ENCODE measurements at regions not wholly inside any gene's neighbourhood (a gene's known extent, or its start where the extent isn't known, plus 50 kb on each side); places are given as distances from the start of the nearest gene placed in this dataset.

DNA sequence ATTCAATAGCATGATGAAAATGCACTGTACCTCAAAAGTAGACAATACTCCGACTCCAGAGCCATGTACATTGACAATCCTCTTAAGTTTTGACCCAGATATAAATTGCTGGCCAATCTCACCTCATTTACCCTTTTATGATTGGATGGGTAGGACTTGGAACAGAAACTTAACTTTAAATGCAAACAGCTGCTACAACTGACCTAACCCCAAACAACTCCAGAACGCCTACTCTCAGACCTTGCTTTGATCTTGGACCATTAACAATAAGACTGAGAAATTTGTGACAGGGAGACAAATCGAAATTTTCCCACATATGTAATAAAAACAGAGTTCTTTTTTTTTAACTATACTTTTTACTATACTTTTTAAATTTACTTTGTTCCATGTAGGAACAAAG lies 200.5 kb upstream of the MCHR2 start:
- no peaks in the 10 kb centered on the region for H3K36me3 ChIP-seq (replicated peaks; ENCODE audit: control insufficient read depth, insufficient read depth, low read length)
- H3K4me3 ChIP-seq (ENCODE audit: insufficient read depth, low read depth, low read length) = no peak overlapping the region
- DNase-seq = no peak
- H3K27me3 ChIP-seq (ENCODE audit: control insufficient read depth, insufficient read depth, low read length) = no peaks in the 10 kb centered on the region

GRCh38 chr6:100188754-100189153 lies 194.7 kb upstream of the MCHR2 start:
- Histone ChIP-seq H3K36me3 (replicated peaks; ENCODE audit: control insufficient read depth, insufficient read depth, low read length) (no peaks in the 10 kb centered on the region), H3K27me3 (ENCODE audit: control insufficient read depth, insufficient read depth, low read length) (no peaks in the 10 kb centered on the region), H3K4me3 (ENCODE audit: insufficient read depth, low read depth, low read length) (no peak overlapping the region)
- no peak for DNase-seq

DNA sequence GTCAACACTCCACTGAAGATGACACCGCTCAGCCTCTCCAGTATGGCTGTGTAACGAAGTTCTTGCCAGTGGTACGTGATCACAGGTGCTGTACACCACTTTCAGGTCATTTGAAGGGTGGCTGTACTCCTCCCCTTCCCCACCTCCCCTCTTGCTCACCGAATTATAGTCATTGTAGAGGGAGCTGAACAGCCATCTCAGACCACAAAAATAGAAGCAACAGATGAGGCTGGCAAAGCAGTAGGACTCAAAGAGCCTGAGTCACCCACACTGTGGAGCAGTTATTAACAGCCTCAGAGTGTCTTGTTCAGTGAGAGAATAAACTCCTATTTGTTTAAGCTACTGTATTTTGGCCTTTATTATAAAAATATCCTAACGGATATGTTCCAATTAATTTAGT lies 192.5 kb upstream of the MCHR2 start:
- DNase-seq = no peak
- Histone ChIP-seq H3K27me3 (ENCODE audit: control insufficient read depth, insufficient read depth, low read length) (no peaks in the 10 kb centered on the region), H3K4me3 (ENCODE audit: insufficient read depth, low read depth, low read length) (no peak overlapping the region), H3K36me3 (replicated peaks; ENCODE audit: control insufficient read depth, insufficient read depth, low read length) (no peaks in the 10 kb centered on the region)

GRCh38 chr6:100185615-100186014 lies 191.6 kb upstream of the MCHR2 start:
- DNase-seq = no peak
- Histone ChIP-seq H3K27me3 (ENCODE audit: control insufficient read depth, insufficient read depth, low read length) (no peaks in the 10 kb centered on the region), H3K4me3 (ENCODE audit: insufficient read depth, low read depth, low read length) (no peak overlapping the region), H3K36me3 (replicated peaks; ENCODE audit: control insufficient read depth, insufficient read depth, low read length) (no peaks in the 10 kb centered on the region)

GRCh38 chr6:100184473-100184872 lies 190.4 kb upstream of the MCHR2 start:
- DNase-seq = no peak
- no peaks in the 10 kb centered on the region for H3K36me3 ChIP-seq (replicated peaks; ENCODE audit: control insufficient read depth, insufficient read depth, low read length)
- H3K27me3 ChIP-seq (ENCODE audit: control insufficient read depth, insufficient read depth, low read length) = no peaks in the 10 kb centered on the region
- H3K4me3 ChIP-seq (ENCODE audit: insufficient read depth, low read depth, low read length) = no peak overlapping the region

DNA sequence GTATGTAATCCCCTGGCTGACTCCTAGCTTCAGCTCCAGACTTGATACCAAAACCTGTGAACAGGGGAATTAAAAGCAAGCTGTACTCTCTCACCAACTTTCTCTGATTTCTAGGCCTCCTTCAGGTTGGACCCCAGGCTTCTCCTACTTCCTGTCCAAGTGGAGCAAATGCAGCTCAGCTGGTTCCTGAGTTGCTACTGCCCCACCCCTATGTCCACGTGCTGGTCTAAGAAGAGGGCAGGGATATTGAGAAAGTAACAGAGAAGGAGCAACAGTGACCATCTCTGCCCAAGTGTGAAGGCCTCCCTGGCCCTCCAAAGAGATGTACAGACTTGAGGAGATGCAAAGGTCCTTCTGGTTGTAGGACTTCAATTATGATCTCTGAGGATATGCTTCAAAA lies 188.3 kb upstream of the MCHR2 start:
- Histone ChIP-seq H3K4me3 (ENCODE audit: insufficient read depth, low read depth, low read length) (no peak overlapping the region), H3K27me3 (ENCODE audit: control insufficient read depth, insufficient read depth, low read length) (no peaks in the 10 kb centered on the region), H3K36me3 (replicated peaks; ENCODE audit: control insufficient read depth, insufficient read depth, low read length) (no peaks in the 10 kb centered on the region)
- no peak for DNase-seq

DNA sequence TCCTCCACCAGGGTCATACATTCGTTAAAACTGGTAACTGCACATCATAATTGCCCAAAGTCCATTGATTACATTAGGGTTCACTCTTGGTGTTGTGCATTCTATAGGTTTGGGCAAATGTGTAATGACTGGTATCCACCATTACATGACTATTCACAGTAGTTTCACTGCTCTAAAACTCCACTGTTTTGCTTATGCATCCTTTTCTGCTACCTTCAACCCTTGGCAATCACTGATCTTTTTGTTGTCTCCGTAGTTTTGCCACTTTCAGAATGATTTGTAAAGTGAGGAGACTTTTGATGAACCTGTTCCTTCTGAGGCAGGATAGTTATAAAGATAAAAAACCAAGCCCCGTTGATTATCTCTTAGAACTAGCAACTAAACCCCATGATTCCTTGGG lies 187.3 kb upstream of the MCHR2 start:
- Histone ChIP-seq H3K27me3 (ENCODE audit: control insufficient read depth, insufficient read depth, low read length) (no peaks in the 10 kb centered on the region), H3K4me3 (ENCODE audit: insufficient read depth, low read depth, low read length) (no peak overlapping the region), H3K36me3 (replicated peaks; ENCODE audit: control insufficient read depth, insufficient read depth, low read length) (no peaks in the 10 kb centered on the region)
- no peak for DNase-seq

- no peaks in the 10 kb centered on the region for H3K36me3 ChIP-seq (replicated peaks; ENCODE audit: control insufficient read depth, insufficient read depth, low read length)
- no peak overlapping the region for H3K4me3 ChIP-seq (ENCODE audit: insufficient read depth, low read depth, low read length)
- no peak for DNase-seq
- no peaks in the 10 kb centered on the region for H3K27me3 ChIP-seq (ENCODE audit: control insufficient read depth, insufficient read depth, low read length)
Measured at GRCh38 chr6:100179576-100179975, 185.6 kb upstream of the MCHR2 start.

DNA sequence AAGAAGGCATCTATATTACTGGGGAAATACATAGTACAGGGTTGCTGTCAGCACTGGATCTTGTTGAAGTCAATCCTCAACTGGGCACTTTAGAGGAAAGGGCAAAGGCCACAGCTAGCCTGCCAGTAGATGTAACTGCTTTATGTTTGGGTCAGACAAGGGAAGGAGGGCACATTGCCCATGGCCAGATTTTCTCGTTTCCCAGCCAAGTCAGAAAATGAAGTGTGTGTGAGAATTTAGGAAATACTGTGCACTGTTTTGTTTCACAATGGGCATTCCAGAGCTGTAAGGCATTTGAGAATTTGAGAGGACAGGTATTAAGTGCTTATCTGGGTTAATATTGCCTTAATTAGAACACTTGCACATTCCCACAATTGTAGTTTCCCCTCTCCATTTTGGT lies 183.9 kb upstream of the MCHR2 start:
- no peak for DNase-seq
- no peaks in the 10 kb centered on the region for H3K36me3 ChIP-seq (replicated peaks; ENCODE audit: control insufficient read depth, insufficient read depth, low read length)
- H3K4me3 ChIP-seq (ENCODE audit: insufficient read depth, low read depth, low read length) = no peak overlapping the region
- H3K27me3 ChIP-seq (ENCODE audit: control insufficient read depth, insufficient read depth, low read length) = no peaks in the 10 kb centered on the region

- Histone ChIP-seq H3K36me3 (replicated peaks; ENCODE audit: control insufficient read depth, insufficient read depth, low read length) (no peaks in the 10 kb centered on the region), H3K27me3 (ENCODE audit: control insufficient read depth, insufficient read depth, low read length) (no peaks in the 10 kb centered on the region)
- DNase-seq = no peak
Measured at GRCh38 chr6:100176951-100177710, 183.1 kb upstream of the MCHR2 start.

DNA sequence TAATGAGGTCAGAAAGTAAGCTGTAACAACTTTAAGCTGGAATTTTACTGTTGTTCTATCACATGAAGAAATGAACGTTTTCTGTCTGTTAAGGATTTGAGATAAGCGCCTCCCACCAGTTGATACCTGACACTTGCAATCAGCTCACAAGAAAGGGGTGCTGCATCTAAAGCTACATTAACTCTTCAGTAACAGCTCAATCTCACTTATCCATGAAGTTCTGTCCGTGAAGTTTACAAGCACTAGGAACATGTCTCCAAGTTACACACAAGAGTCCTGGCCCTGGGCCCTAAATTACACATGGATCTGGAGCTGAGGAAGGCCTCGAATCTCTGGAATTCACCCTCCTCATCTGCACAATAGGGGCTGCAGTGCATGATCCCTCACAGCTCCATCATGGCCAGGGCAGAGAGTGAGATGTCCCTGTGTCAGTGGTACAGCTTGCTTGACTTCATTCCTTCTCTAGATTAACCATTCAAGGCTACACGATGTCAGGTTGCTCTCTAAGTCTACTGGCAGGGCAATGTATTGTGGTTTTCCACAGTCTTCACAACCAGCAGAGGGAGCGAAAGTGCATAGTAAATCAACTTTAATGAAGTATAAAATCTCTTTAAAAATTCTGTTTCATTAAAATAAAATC lies 182.4 kb upstream of the MCHR2 start:
- Histone ChIP-seq H3K4me3 (ENCODE audit: insufficient read depth, low read depth, low read length) (no peak overlapping the region), H3K27me3 (ENCODE audit: control insufficient read depth, insufficient read depth, low read length) (no peaks in the 10 kb centered on the region), H3K36me3 (replicated peaks; ENCODE audit: control insufficient read depth, insufficient read depth, low read length) (no peaks in the 10 kb centered on the region)
- DNase-seq = no peak

More at GRCh38 chr6:100176951-100177710, 183.1 kb upstream of the MCHR2 start:
- no peak overlapping the region for H3K4me3 ChIP-seq (ENCODE audit: insufficient read depth, low read depth, low read length)

GRCh38 chr6:100175814-100176310 lies 181.8 kb upstream of the MCHR2 start:
- H3K27me3 ChIP-seq (ENCODE audit: control insufficient read depth, insufficient read depth, low read length) = no peaks in the 10 kb centered on the region
- no peak overlapping the region for H3K4me3 ChIP-seq (ENCODE audit: insufficient read depth, low read depth, low read length)
- H3K36me3 ChIP-seq (replicated peaks; ENCODE audit: control insufficient read depth, insufficient read depth, low read length) = no peaks in the 10 kb centered on the region
- DNase-seq = no peak

- DNase-seq = no peak
Measured at GRCh38 chr6:100173211-100173610, 179.2 kb upstream of the MCHR2 start.

GRCh38 chr6:100172322-100172713 lies 178.3 kb upstream of the MCHR2 start:
- Histone ChIP-seq H3K36me3 (replicated peaks; ENCODE audit: control insufficient read depth, insufficient read depth, low read length) (no peaks in the 10 kb centered on the region), H3K27me3 (ENCODE audit: control insufficient read depth, insufficient read depth, low read length) (no peaks in the 10 kb centered on the region), H3K4me3 (ENCODE audit: insufficient read depth, low read depth, low read length) (no peak overlapping the region)
- DNase-seq = no peak

More at GRCh38 chr6:100173211-100173610, 179.2 kb upstream of the MCHR2 start:
- Histone ChIP-seq H3K27me3 (ENCODE audit: control insufficient read depth, insufficient read depth, low read length) (no peaks in the 10 kb centered on the region), H3K4me3 (ENCODE audit: insufficient read depth, low read depth, low read length) (no peak overlapping the region), H3K36me3 (replicated peaks; ENCODE audit: control insufficient read depth, insufficient read depth, low read length) (no peaks in the 10 kb centered on the region)

DNA sequence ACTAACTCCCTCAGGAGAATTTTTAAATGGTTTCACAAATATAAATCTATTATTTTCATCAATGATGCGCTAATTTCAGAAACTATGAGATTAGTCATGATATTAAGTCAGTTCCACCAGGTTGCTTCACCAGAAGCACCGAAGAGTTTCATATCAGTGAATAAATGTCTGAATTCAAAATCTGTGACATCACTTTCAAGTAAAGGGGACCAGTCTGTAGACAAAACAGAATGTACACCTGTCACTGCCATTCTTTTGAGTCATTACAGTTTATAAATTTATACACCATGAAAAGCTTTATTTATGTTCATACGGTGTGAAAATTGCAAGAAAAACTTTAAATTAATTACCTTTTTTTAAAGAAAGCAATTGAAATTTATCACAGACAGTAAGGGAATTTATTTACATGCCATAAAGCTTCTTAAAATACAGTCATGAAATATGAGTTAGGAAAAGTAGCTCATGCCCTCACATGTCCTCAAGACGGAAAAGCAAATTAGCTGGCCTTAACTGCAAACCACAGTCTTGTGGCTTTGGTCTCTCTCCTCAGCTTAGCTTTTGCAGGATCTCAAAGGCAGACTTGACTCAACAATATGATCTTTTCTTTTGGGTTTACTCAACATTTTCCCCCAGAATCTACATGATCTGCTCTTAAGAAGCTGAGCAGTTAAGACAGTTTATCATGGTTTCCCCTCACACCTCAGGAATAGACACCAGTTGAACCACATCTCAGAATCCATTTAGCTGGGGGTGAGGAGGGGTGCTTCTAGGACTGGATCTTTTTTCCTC lies 177.7 kb upstream of the MCHR2 start:
- DNase-seq = no peak
- no peaks in the 10 kb centered on the region for H3K27me3 ChIP-seq (ENCODE audit: control insufficient read depth, insufficient read depth, low read length)
- H3K36me3 ChIP-seq (replicated peaks; ENCODE audit: control insufficient read depth, insufficient read depth, low read length) = no peaks in the 10 kb centered on the region
- H3K4me3 ChIP-seq (ENCODE audit: insufficient read depth, low read depth, low read length) = no peak overlapping the region
